Thyroid gland (tissue), 4 donors: ENCODE measurements at regions not wholly inside any gene's neighbourhood (a gene's known extent, or its start where the extent isn't known, plus 50 kb on each side); places are given as distances from the start of the nearest gene placed in this dataset.

Experiments used
- POLR2A ChIP-seq, 2 donors: fragments of 450-650 bp; IDR thresholded peaks; one replicate each; pipeline ENCODE4 v1.6.1; 2017; ENCODE audit warnings: antibody characterized with exemption in 2 of 2, mild to moderate bottlenecking in 2 of 2, moderate library complexity in 1 of 2
- TF ChIP-seq, protein P1 (sequence below), 6 experiments: fragments of 200-600 bp in 3 of 6; fragments of 450-650 bp in 3 of 6; sonication (generic) in 3 of 6; IDR thresholded peaks; one replicate each; pipeline ENCODE4 v1.5.1; 2016 to 2019; ENCODE audit warnings: antibody characterized with exemption in 6 of 6, mild to moderate bottlenecking in 2 of 6, inconsistent platforms in 1 of 6, moderate library complexity in 1 of 6

DNA sequence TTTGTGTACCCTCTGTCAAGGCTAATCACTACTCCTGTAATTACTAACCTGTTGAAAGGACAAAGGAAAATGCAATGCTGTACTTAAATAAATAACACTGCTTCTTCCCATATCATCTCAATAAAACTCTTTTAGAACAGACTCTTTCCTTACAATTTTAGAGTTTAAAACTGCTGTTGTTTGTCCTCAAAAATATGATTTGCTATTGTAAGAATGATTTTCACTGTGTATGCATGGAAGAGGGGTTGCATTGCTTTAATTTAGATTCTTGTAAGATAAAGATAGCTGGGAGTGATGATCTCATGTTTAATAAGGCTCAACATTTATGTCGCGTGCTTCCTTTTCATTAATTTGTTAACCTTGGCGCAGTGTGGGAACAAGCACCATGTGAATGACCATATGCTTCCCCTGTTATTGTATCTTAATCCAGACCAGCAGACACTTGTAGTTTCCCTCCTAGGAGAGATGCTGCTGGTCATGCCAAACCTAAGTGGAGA is 89.8 kb upstream of the ATXN1 start:
- TF ChIP-seq, protein P1, sequence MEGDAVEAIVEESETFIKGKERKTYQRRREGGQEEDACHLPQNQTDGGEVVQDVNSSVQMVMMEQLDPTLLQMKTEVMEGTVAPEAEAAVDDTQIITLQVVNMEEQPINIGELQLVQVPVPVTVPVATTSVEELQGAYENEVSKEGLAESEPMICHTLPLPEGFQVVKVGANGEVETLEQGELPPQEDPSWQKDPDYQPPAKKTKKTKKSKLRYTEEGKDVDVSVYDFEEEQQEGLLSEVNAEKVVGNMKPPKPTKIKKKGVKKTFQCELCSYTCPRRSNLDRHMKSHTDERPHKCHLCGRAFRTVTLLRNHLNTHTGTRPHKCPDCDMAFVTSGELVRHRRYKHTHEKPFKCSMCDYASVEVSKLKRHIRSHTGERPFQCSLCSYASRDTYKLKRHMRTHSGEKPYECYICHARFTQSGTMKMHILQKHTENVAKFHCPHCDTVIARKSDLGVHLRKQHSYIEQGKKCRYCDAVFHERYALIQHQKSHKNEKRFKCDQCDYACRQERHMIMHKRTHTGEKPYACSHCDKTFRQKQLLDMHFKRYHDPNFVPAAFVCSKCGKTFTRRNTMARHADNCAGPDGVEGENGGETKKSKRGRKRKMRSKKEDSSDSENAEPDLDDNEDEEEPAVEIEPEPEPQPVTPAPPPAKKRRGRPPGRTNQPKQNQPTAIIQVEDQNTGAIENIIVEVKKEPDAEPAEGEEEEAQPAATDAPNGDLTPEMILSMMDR (IDR thresholded peaks at IDR 0.05), result no peak
- TF ChIP-seq POLR2A (IDR thresholded peaks at IDR 0.05), result no peak
